HG03571 (cell line): ENCODE measurements at regions not wholly inside any gene's neighbourhood (a gene's known extent, or its start where the extent isn't known, plus 50 kb on each side); places are given as distances from the start of the nearest gene placed in this dataset.
"Not testable (repeated sequence)": the region's sequence is repeated elsewhere in the genome, so short reads cannot be mapped to it uniquely, and the experiment has no call there.

Source experiments
- ATAC-seq: cut with Tn5 transposase; IDR thresholded peaks from one replicate; pipeline ENCODE4 v1.9.1; 2021; ENCODE audit not compliant: unreplicated experiment

- no peak for ATAC-seq
Observed at GRCh38 chr13:71382285-71382684, 484.7 kb downstream of the DACH1 start.

DNA sequence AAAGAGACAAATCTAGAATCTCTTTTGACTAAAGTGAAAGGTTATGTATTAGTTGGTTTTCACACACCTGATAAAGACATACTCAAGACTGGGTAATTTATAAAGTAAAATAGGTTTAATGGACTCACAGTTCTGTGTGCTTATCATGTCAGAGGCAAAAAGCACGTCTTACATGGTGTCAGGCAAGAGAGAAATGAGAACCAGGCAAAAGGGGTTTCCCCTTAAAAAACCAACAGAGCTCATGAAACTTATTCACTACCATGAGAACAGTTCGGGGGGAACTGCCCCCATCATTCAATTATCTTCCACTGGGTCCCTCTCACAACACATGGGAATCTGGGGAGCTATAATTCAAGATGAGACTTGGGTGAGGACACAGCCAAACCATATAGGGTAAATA is 486.8 kb downstream of the DACH1 start:
- ATAC-seq: no peak

DNA sequence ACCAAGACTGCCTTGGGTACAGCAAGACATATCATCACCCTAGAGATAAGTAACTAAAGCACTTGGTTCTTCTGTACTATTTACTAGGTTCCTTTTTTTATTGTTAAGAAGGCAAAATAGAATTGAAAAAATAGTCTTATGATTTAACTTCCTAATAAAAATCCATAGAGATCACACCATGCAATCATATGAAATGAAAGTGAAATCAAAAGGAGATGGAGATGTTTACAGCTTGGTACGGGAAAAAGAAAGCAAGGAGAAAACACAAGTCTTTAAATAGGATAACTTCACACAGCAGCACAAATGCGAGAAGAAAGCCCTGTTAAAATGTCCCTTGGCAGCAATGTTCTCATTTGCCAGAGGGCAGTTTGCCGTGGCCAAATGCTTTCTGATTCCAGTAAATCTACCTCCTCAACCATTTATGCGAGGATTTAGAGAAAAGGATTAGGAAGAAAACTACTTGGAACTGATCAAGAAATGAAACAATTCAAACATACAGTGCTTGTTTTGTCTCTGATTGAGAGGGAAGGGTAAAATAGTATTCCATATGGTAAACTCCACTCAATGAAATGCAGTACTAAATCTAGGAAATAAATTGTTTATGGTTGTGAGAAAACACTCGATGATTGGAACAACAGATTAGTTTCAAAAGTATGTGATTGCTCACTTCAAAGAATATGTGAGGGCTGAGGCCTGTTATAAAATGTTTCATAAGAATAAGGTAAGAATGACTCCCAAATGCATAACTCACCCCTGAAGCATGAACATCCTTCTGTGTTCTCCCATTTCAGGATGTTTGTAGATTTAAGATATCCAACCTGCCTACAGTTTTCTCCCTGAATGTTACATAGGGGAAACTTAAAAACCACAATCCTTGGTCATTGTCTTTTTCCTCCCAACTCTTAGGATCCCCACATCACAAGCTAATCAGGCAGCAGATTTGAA is 487.8 kb downstream of the DACH1 start:
- no peak for ATAC-seq

- ATAC-seq: no peak
Observed at GRCh38 chr13:71374471-71375049, 492.4 kb downstream of the DACH1 start.

GRCh38 chr13:71368336-71368735 is 498.7 kb downstream of the DACH1 start:
- no peak for ATAC-seq

DNA sequence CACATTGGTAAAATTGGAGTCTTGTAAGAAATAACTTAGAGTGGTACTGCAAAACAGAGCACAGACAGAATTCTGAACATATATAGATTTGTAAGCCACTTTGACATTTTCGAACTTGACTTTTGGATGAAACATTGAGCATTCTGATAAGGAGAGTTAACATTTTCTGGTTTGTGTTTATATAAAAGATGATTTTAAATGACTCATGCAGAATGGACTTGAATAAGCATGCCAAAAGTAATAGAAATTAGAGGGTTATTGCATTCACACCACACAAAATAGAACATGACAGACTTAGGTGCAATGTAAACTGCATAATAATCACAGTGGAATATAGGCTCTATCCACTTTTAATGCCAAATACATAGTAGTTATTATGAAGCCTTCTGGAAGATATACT is 507.0 kb downstream of the DACH1 start:
- no peak for ATAC-seq

DNA sequence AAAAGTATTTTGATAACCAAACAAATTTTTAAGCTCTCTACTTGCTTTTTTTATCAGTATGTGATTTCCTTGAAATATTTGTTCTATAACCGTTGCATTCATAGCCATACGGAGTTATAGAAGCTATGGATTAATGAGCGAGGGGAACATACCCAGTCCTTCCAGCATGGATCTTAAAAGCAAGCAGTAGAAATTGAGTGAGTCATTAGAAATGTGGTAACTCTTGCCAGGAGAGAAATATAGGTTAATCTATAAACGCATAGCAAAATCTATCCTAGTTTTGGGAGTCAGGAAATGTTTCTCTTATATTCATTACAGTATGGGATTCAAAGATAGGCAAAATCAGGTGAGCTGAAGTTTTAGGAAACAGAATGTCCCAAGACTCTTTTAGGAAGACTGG is 507.4 kb downstream of the DACH1 start:
- no peak for ATAC-seq

GRCh38 chr13:71358218-71358617 is 508.8 kb downstream of the DACH1 start:
- ATAC-seq: no peak

- no peak for ATAC-seq
Observed at GRCh38 chr13:71355010-71355409, 512.0 kb downstream of the DACH1 start.

GRCh38 chr13:71350886-71351285 is 516.1 kb downstream of the DACH1 start:
- no peak for ATAC-seq

- not testable (repeated sequence) for ATAC-seq
Observed at GRCh38 chr13:71345856-71346255, 521.1 kb downstream of the DACH1 start.

GRCh38 chr13:71339736-71340135 is 527.3 kb downstream of the DACH1 start:
- ATAC-seq: no peak

DNA sequence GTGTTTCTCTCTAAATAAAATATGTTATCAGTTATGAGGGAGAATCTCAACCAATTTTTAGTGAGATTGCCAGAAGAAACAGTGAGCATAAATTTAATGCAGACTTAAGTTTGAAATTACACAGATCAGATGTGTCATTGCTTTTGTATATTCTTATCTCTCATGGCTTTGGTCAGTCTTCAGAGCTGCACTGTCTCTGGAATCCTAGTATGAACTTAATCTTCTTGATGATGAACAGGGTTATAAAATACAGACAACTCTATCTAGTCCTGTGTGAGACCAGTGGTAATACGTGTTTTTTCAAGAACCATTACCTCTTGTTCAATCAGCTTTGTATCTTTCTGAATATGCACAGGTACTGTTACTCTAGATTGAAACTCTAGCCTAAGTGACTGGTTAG is 528.0 kb downstream of the DACH1 start:
- ATAC-seq: no peak

- no peak for ATAC-seq
Observed at GRCh38 chr13:71338070-71338469, 528.9 kb downstream of the DACH1 start.

- no peak for ATAC-seq
Observed at GRCh38 chr13:71327266-71327665, 539.7 kb downstream of the DACH1 start.

GRCh38 chr13:71325556-71325955 is 541.4 kb downstream of the DACH1 start:
- no peak for ATAC-seq

DNA sequence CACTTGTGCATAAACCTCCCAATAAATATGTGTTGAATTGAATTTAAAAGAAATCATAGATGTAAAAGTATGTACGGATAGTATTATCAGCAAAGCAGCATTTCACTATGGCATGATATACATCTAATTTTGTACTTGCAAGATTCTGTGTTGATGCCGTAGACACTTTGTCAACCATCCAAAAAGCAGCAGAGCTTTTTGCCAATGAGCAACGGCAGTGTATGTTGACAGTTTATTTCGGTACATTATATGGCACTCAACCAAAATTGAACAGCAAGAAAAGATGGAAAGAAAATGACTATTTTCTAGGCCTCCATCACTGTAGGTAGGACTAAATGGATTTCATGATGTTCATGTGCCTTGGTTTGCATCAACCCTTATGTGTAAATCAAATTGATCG is 543.7 kb downstream of the DACH1 start:
- ATAC-seq: no peak

GRCh38 chr13:71320452-71320851 is 546.6 kb downstream of the DACH1 start:
- no peak for ATAC-seq

DNA sequence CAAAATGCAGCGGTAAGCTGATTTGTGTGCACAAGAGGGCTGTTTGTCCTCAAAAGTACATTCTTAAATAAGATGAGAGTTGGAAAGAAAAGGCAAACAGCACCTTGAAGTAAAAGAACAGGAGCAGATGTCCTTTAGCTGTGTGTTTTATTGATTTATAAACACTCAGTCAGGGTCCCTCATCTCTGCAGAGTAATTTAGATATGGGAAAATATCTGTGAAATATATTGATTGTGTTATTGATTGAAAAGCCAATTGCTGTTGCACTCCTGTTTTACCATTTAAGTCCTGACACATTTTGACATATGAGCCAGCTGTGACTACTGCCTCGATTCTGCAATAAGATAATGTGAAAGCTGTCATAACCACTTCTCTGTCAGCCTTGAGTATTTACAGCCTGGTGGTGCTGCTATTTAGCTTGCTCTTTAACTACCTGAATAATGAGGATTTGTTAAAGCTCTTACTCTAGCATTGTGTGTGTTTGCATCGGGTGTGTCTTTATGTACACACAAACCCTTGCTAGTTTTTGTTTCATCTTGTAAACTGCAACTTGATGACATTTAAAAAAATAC is 550.1 kb downstream of the DACH1 start:
- no peak for ATAC-seq

- ATAC-seq: no peak
Observed at GRCh38 chr13:71312923-71313322, 554.1 kb downstream of the DACH1 start.

GRCh38 chr13:71309905-71310304 is 557.1 kb downstream of the DACH1 start:
- no peak for ATAC-seq

DNA sequence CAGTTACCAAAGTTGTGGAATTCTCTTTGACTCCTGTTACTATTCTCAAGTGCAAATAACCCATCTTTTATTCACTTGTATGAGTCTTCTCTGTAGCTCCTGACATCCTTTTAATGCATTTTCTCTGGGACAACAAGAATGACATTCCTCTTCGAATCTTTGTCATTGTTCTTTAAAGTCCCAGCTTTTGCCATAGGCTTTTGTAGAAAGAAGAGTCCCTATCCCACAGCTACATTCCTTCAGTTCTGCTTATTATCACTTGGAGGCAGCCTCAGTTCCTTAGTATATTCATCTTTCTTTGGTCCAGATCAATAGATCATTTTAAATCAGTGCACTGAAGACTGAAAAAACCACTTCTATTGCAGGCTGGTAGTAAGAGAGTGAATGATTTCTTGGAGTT is 560.2 kb downstream of the DACH1 start:
- no peak for ATAC-seq
